Inflammatory macrophage treated with lipopolysaccharide for 4 hours (primary cell): ENCODE measurements at regions not wholly inside any gene's neighbourhood (a gene's known extent, or its start where the extent isn't known, plus 50 kb on each side); places are given as distances from the start of the nearest gene placed in this dataset.
"Not testable (repeated sequence)": the region's sequence is repeated elsewhere in the genome, so short reads cannot be mapped to it uniquely, and the experiment has no call there.

Source experiments
- DNase-seq: peaks from one replicate; pipeline ENCODE4 v3.0.0-alpha.2; 2020

GRCh38 chr2:149781263-149781808 is 193.8 kb upstream of the MMADHC start:
- no peak for DNase-seq

DNA sequence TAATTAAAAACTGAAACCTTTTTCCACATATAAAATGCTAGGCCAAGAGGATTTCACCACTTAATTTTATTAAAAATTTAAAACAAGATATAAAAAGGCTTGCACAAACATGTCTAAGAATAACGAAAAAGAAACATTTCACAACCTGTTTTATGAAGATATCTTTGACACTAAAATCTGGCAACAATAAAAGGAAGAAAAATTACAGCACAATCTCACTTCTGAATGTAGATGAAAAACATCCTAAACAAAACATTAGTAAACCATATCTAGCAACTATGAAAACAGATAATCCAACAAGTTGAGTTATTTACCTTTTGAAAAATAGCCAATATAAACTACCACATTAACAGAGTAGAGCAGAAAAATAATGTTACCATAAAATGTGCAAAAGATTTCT is 185.4 kb upstream of the MMADHC start:
- no peak for DNase-seq

GRCh38 chr2:149768320-149768799 is 180.8 kb upstream of the MMADHC start:
- DNase-seq = no peak

GRCh38 chr2:149767516-149767974 is 180.0 kb upstream of the MMADHC start:
- no peak for DNase-seq

GRCh38 chr2:149766339-149766738 is 178.8 kb upstream of the MMADHC start:
- no peak for DNase-seq

DNA sequence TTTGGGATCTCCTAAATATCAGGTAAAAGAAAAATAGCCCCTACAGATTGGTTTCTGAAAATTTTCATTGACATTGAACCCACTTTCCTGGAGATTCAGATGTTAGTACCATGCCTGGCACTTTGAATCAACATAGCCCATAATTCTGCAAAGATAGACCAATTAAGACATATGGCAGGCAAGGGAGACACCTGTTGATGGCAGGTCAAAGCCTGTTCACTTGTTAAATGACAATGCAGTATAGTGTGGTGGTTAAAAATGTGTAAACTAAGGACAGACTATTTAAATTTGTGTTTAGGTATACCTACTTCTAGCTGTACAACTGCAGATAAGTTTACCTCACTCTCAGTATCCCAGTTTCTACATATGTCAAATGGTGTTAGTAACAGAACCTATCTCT is 178.1 kb upstream of the MMADHC start:
- no peak for DNase-seq

GRCh38 chr2:149765003-149765402 is 177.4 kb upstream of the MMADHC start:
- DNase-seq = no peak

- no peak for DNase-seq
Measured at GRCh38 chr2:149763358-149763757, 175.8 kb upstream of the MMADHC start.

DNA sequence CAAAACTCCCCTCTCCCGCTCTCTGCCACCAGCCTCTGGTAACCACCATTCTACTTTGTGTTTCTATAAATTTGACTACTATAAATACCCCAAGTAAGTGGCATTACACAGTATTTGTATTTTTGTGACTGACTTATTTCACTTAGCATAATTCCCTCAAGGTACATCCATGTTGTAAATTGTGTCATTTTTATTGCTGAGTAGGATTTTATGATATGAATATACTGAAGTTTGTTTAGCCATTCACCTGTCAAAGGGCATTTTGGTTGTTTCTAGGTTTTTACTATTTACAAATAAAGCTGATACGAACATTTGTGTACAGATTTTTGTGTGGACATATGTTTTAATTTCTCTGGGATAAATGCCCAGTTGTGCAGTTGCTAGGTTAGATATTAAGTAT is 174.0 kb upstream of the MMADHC start:
- no peak for DNase-seq

- not testable (repeated sequence) for DNase-seq
Measured at GRCh38 chr2:149759382-149759781, 171.8 kb upstream of the MMADHC start.

GRCh38 chr2:149754722-149755121 is 167.1 kb upstream of the MMADHC start:
- not testable (repeated sequence) for DNase-seq

GRCh38 chr2:149747456-149747855 is 159.9 kb upstream of the MMADHC start:
- DNase-seq = no peak

- DNase-seq = no peak
Measured at GRCh38 chr2:149745396-149746230, 158.0 kb upstream of the MMADHC start.

DNA sequence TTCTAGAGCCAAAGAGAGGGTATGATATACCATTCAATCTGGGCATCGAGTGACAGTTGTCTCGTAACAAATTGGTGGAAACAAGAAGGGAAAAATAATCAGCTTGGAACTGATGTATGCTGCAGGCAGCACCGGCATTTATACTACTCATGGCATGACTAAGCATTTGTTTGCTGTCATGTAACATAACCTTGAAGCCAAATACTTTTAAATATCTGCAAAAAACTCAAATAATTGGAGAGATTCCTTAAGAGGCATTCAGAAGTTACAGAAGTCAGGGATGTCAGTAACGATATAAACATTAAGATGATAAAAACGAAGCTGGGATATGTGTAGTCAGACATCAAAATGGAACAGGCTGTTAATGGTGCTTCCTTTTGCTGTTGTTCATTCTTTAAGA is 157.3 kb upstream of the MMADHC start:
- no peak for DNase-seq

GRCh38 chr2:149743842-149744448 is 156.4 kb upstream of the MMADHC start:
- no peak for DNase-seq

DNA sequence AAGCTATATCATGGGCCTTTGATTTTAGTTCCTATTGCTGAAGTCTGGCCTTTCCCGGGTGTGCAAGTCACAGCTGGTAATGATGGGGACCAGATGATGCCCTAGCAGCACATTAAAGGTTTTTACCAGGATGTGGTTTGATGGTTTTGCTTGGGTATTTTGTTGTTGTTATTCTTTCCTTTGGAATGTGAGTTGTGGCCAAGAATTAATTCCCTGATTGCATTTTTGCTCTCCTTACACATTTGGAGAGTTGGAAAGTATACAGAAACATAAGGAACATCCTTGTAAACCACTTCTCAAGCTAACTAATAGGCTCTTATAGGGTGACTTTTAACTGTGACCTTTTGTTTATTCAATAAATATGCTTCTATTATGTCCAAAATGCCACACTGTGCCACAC is 154.1 kb upstream of the MMADHC start:
- DNase-seq = no peak

GRCh38 chr2:149740490-149740889 is 152.9 kb upstream of the MMADHC start:
- DNase-seq = no peak

DNA sequence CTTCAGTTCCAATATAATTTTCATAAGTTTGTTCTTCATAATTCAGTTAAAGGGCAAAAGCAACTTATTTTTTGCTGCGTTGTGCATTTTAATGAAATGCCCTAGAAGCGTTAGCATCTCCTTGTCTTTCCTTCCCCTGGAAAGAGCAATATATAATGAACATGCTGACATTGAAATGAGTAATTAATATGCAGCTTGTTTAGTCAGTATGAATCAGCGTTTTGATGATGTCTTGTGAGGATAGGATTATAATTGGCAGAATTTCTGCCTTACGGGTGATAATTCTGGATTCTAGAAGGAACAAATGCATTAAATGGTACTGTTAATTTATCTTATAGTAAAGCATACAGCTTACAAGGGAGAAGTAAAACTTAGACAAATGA is 152.3 kb upstream of the MMADHC start:
- DNase-seq = no peak

DNA sequence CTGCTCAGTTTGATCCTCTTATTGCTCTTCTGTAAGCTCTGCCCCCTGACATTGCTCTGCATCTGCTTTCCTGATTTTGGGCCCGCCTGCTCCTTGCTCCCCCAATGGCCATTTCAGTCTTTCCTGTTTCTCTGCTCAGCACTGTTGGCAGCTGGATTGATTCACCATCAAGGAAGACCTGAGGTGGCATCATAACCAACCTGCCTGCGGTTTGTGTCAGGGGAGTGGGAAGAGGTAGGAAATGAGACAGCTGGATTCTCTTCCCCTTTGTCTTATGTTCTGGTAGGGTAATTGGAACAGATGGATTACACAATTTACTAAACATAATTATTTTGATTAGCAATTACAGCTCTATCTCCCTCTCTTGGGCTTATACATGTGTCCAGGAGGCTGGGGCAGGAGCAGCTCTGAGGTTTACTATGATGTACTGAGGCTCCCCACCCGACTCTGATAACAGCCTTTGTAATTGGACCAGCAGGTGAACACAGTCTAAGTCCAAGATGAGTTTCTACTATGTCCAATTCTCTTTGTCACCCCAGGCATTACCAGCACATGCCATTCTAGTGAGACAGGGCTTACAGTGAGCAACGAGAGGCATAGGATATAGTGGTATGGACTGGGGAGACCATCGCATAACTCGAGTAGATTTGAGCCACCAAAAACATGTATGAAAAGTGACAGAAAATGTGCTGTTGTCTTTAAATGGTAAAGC is 151.8 kb upstream of the MMADHC start:
- DNase-seq = no peak

- no peak for DNase-seq
Measured at GRCh38 chr2:149738767-149739166, 151.2 kb upstream of the MMADHC start.

DNA sequence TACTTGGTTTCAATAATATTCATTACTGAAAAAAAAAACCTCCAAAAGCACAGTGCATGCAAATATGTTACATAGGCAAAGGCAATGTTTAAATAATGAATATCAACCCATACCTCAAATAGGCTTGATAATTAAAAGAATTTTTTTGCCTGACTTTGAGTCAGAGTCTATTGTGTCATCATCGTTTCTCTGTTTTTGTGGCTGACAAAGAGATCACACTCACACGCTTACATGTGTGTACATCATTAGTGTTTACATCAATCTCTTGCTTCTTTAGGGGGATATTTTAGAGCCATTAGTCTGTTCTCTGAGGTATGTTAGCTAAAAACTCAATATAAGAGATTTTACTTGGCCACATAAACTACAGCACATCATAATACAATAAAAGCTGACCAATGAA is 150.3 kb upstream of the MMADHC start:
- DNase-seq = no peak

- no peak for DNase-seq
Measured at GRCh38 chr2:149735237-149735958, 147.8 kb upstream of the MMADHC start.
